Smooth muscle cell (in vitro differentiated cells): ENCODE measurements at regions not wholly inside any gene's neighbourhood (a gene's known extent, or its start where the extent isn't known, plus 50 kb on each side); places are given as distances from the start of the nearest gene placed in this dataset.
"Not testable (repeated sequence)": the region's sequence is repeated elsewhere in the genome, so short reads cannot be mapped to it uniquely, and the experiment has no call there.

Source experiments
- DNase-seq: peaks from one replicate; lab custom pipeline; 2025; ENCODE audit not compliant: unreplicated experiment; lab: John Stamatoyannopoulos, UW
- H2AFZ ChIP-seq: fragments of 200-600 bp; sonication (generic); 2 replicates; pipeline ENCODE4 v1.6.0; 2016; ENCODE audit warnings: antibody characterized with exemption, low read depth, mild to moderate bottlenecking
- H3F3A ChIP-seq: fragments of 200-600 bp; sonication (generic); 2 replicates; pipeline ENCODE4 v1.6.0; 2017; ENCODE audit warnings: antibody characterized with exemption, low read depth
- H3K27ac ChIP-seq: fragments of 200-600 bp; sonication (generic); 2 replicates; pipeline ENCODE4 v1.5.1; 2016; ENCODE audit warnings: low read depth, mild to moderate bottlenecking
- H3K27me3 ChIP-seq: fragments of 200-600 bp; sonication (generic); 2 replicates; pipeline ENCODE4 v1.6.1; 2016; ENCODE audit warnings: low read depth, mild to moderate bottlenecking
- H3K36me3 ChIP-seq: fragments of 200-600 bp; sonication (generic); 2 replicates; pipeline ENCODE4 v1.5.1; 2016; ENCODE audit warnings: low read depth
- H3K4me1 ChIP-seq: fragments of 200-600 bp; sonication (generic); 2 replicates; pipeline ENCODE4 v1.5.1; 2016; ENCODE audit warnings: low read depth
- H3K4me2 ChIP-seq: fragments of 200-600 bp; sonication (generic); 2 replicates; pipeline ENCODE4 v1.6.0; 2016; ENCODE audit warnings: mild to moderate bottlenecking
- H3K4me3 ChIP-seq: fragments of 200-600 bp; sonication (generic); 2 replicates; pipeline ENCODE4 v1.5.1; 2016; ENCODE audit warnings: mild to moderate bottlenecking
- H3K79me2 ChIP-seq: fragments of 200-600 bp; sonication (generic); 2 replicates; pipeline ENCODE4 v1.6.0; 2016; ENCODE audit warnings: low read depth, mild to moderate bottlenecking
- H3K9ac ChIP-seq: fragments of 200-600 bp; sonication (generic); 2 replicates; pipeline ENCODE4 v1.6.0; 2016; ENCODE audit warnings: low read depth
- H3K9me3 ChIP-seq: fragments of 200-600 bp; sonication (generic); replicated peaks from 2 replicates; pipeline ENCODE4 v1.5.1; 2016; ENCODE audit warnings: low read depth
- H4K20me1 ChIP-seq: fragments of 200-600 bp; sonication (generic); 2 replicates; pipeline ENCODE4 v1.6.0; 2016; ENCODE audit warnings: low read depth
- WGBS: methylation state at CpG from one replicate; pipeline ENCODE4 v1.1.7; 2016; ENCODE audit warnings: low lambda C conversion rate; 5-methylcytosine and 5-hydroxymethylcytosine counted together
- TF ChIP-seq, protein P1 (sequence below): fragments of 200-600 bp; sonication (generic); IDR thresholded peaks from 2 replicates; pipeline ENCODE4 v1.5.1; 2017; ENCODE audit warnings: borderline replicate concordance, mild to moderate bottlenecking, antibody characterized with exemption; ENCODE audit not compliant: insufficient read depth, poor library complexity, severe bottlenecking

DNA sequence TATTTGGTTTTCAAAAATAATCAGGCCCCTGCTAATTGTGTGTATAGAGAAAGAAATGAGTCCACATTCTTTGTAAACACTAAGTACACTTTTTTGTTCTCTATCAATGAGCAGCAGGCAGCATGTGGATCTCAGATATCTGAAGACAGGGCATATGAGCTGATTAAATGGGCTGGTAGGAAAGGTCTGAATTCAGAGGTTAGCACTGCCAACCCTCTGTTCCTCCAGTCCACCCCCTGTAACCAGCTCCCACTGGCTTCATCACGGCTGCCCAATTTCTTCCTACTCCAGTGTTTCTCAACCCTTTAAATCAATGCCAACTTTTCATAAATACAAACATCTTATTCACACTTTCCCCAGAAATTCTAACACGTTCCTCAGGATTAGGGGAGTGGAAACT, 128.5 kb downstream of the TPBG start:
- Histone ChIP-seq H3F3A (no peaks in the 10 kb centered on the region), H2AFZ (no peak overlapping the region), H3K27ac (no peak overlapping the region), H3K4me3 (no peak overlapping the region), H3K4me1 (peaks cover 7% of the 10 kb centered on the region), H4K20me1 (no peaks in the 10 kb centered on the region), H3K4me2 (no peak overlapping the region), H3K9me3 (peaks cover 4% of the 10 kb centered on the region), H3K27me3 (no peaks in the 10 kb centered on the region), H3K36me3 (no peaks in the 10 kb centered on the region), H3K79me2 (no peaks in the 10 kb centered on the region), H3K9ac (no peak overlapping the region)
- WGBS: 82% methylated on average over 2 of the region's 2 CpGs
- DNase-seq: no peak
- TF ChIP-seq, protein P1, sequence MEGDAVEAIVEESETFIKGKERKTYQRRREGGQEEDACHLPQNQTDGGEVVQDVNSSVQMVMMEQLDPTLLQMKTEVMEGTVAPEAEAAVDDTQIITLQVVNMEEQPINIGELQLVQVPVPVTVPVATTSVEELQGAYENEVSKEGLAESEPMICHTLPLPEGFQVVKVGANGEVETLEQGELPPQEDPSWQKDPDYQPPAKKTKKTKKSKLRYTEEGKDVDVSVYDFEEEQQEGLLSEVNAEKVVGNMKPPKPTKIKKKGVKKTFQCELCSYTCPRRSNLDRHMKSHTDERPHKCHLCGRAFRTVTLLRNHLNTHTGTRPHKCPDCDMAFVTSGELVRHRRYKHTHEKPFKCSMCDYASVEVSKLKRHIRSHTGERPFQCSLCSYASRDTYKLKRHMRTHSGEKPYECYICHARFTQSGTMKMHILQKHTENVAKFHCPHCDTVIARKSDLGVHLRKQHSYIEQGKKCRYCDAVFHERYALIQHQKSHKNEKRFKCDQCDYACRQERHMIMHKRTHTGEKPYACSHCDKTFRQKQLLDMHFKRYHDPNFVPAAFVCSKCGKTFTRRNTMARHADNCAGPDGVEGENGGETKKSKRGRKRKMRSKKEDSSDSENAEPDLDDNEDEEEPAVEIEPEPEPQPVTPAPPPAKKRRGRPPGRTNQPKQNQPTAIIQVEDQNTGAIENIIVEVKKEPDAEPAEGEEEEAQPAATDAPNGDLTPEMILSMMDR: no peak

DNA sequence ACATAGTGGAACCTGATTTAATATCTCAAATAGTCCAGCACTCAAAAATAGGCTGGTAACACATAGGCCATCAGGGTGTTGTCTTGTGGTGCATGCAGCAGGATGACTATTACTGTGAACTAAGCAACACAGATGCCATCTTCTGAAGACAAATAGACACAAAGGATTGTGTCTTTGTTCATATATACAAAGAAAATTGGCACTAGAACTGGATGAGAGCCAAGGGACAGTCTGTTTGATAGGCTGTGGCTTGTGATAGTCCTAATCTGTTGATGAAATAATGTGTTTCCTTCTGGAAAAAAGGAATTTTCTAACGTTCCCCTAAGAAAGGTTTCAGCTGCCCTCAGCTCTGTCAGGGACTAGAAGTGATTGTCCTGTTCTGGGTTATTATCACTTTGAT, 129.8 kb downstream of the TPBG start:
- H3K4me1 ChIP-seq: peaks cover 7% of the 10 kb centered on the region
- TF ChIP-seq, protein P1: no peak

DNA sequence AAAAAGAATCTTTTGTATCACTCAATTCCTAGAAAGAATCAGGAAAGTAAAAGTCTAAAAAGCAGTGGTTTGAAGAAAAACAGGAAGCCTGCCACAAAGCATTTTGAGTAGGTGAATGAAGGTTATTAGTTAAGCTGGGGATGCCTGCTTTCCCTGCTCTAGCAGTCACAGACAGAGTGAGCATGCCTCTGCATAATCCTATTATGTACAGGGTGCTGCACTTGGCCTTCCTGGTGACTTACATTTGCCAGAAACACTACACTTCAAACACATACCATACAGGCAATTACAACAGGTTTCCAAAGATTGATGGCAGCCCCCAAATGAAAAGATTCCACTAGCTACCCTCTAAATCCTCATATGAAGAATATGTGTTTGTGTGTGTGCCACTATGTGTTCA, 130.8 kb downstream of the TPBG start:
- DNase-seq: no peak
- Histone ChIP-seq H3K4me1 (peaks cover 7% of the 10 kb centered on the region), H3K4me3 (no peak overlapping the region), H3K27ac (no peak overlapping the region), H3K4me2 (no peak overlapping the region), H3F3A (no peaks in the 10 kb centered on the region), H3K9ac (no peak overlapping the region), H2AFZ (no peak overlapping the region), H3K9me3 (no peaks in the 10 kb centered on the region), H3K36me3 (no peaks in the 10 kb centered on the region), H3K79me2 (no peaks in the 10 kb centered on the region), H3K27me3 (no peaks in the 10 kb centered on the region), H4K20me1 (no peaks in the 10 kb centered on the region)
- TF ChIP-seq, protein P1: no peak

More for the DNA sequence above, 129.8 kb downstream of the TPBG start:
- Histone ChIP-seq H3K9ac (no peak overlapping the region), H2AFZ (no peak overlapping the region), H3K27ac (no peak overlapping the region), H3K4me2 (no peak overlapping the region), H3K27me3 (no peaks in the 10 kb centered on the region), H3F3A (no peaks in the 10 kb centered on the region), H4K20me1 (no peaks in the 10 kb centered on the region), H3K4me3 (no peak overlapping the region), H3K79me2 (no peaks in the 10 kb centered on the region), H3K36me3 (no peaks in the 10 kb centered on the region), H3K9me3 (peaks cover under 1% of the 10 kb centered on the region)
- WGBS: 71% methylated on average over 1 of the region's 1 CpG
- no peak for DNase-seq

DNA sequence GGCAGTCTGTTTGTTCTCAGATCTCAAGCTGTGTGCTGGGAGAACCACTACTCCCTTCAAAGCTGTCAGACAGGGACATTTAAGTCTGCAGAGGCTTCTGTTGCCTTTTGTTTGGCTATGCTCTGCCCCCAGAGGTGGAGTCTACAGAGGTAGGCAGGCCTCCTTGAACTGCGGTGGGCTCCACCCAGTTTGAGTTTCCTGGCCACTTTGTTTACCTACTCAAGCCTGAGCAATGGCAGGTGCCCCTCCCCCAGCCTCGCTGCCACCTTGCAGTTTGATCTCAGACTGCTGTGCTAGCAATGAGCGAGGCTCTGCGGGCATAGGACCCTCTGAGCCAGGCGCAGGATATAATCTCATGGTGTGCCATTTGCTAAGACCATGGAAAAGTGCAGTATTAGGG, 138.3 kb downstream of the TPBG start:
- not testable (repeated sequence) for H3K9ac ChIP-seq, H3K36me3 ChIP-seq, H4K20me1 ChIP-seq, H3K9me3 ChIP-seq, H3K4me1 ChIP-seq, H3K27ac ChIP-seq, H3K4me3 ChIP-seq, H3K4me2 ChIP-seq, H2AFZ ChIP-seq, H3K79me2 ChIP-seq, H3F3A ChIP-seq, DNase-seq, H3K27me3 ChIP-seq
- WGBS: 93% methylated on average over 5 of the region's 5 CpGs
